GM19351 (cell line): ENCODE measurements at regions not wholly inside any gene's neighbourhood (a gene's known extent, or its start where the extent isn't known, plus 50 kb on each side); places are given as distances from the start of the nearest gene placed in this dataset.

ENCODE experiments used
- ATAC-seq: cut with Tn5 transposase; IDR thresholded peaks from one replicate; pipeline ENCODE4 v1.9.1; 2021; ENCODE audit warnings: mild to moderate bottlenecking, moderate library complexity; ENCODE audit not compliant: unreplicated experiment

GRCh38 chr17:70230850-70231640, 61.7 kb downstream of the KCNJ2 start:
- ATAC-seq: no peak

- ATAC-seq: no peak
Measured at GRCh38 chr17:70232466-70232865, 63.1 kb downstream of the KCNJ2 start.

- no peak for ATAC-seq
Measured at GRCh38 chr17:70235252-70235651, 65.9 kb downstream of the KCNJ2 start.

- no peak for ATAC-seq
Measured at GRCh38 chr17:70238228-70238627, 68.9 kb downstream of the KCNJ2 start.

- no peak for ATAC-seq
Measured at GRCh38 chr17:70238646-70239045, 69.3 kb downstream of the KCNJ2 start.

- no peak for ATAC-seq
Measured at GRCh38 chr17:70239391-70239826, 70.1 kb downstream of the KCNJ2 start.

- ATAC-seq: no peak
Measured at GRCh38 chr17:70241071-70241470, 71.7 kb downstream of the KCNJ2 start.

GRCh38 chr17:70242781-70243437, 73.6 kb downstream of the KCNJ2 start:
- ATAC-seq: no peak

GRCh38 chr17:70251706-70252105, 82.4 kb downstream of the KCNJ2 start:
- ATAC-seq: no peak

GRCh38 chr17:70254735-70255460, 85.6 kb downstream of the KCNJ2 start:
- no peak for ATAC-seq

GRCh38 chr17:70256751-70257150, 87.4 kb downstream of the KCNJ2 start:
- ATAC-seq: no peak

- no peak for ATAC-seq
Measured at GRCh38 chr17:70258465-70258864, 89.1 kb downstream of the KCNJ2 start.

- ATAC-seq: no peak
Measured at GRCh38 chr17:70259400-70259799, 90.1 kb downstream of the KCNJ2 start.

- ATAC-seq: no peak
Measured at GRCh38 chr17:70261170-70261569, 91.8 kb downstream of the KCNJ2 start.

GRCh38 chr17:70265471-70265870, 96.1 kb downstream of the KCNJ2 start:
- ATAC-seq: no peak

GRCh38 chr17:70266394-70266793, 97.1 kb downstream of the KCNJ2 start:
- no peak for ATAC-seq

- no peak for ATAC-seq
Measured at GRCh38 chr17:70268383-70268782, 99.1 kb downstream of the KCNJ2 start.

- ATAC-seq: no peak
Measured at GRCh38 chr17:70270554-70270953, 101.2 kb downstream of the KCNJ2 start.

GRCh38 chr17:70271200-70271599, 101.9 kb downstream of the KCNJ2 start:
- ATAC-seq: no peak

GRCh38 chr17:70271672-70272071, 102.3 kb downstream of the KCNJ2 start:
- no peak for ATAC-seq

- ATAC-seq: no peak
Measured at GRCh38 chr17:70274255-70274654, 104.9 kb downstream of the KCNJ2 start.

- no peak for ATAC-seq
Measured at GRCh38 chr17:70276906-70277305, 107.6 kb downstream of the KCNJ2 start.
